CD4-positive, alpha-beta T cell treated with Interferon alpha-2 for 1 hour (primary cell): ENCODE measurements at regions not wholly inside any gene's neighbourhood (a gene's known extent, or its start where the extent isn't known, plus 50 kb on each side); places are given as distances from the start of the nearest gene placed in this dataset.
"Not testable (repeated sequence)": the region's sequence is repeated elsewhere in the genome, so short reads cannot be mapped to it uniquely, and the experiment has no call there.

Experiments used
- DNase-seq, 2 donors: peaks; one replicate each; pipeline ENCODE4 v3.0.0-alpha.2; 2020 to 2022

GRCh38 chr10:83678850-83679249 lies 460.5 kb upstream of the GHITM start:
- DNase-seq = no peak

GRCh38 chr10:83680470-83680891 lies 458.8 kb upstream of the GHITM start:
- DNase-seq = peak in 1 of 2 donors; percentile 31

- no peak for DNase-seq
Observed at GRCh38 chr10:83682414-83682813, 456.9 kb upstream of the GHITM start.

DNA sequence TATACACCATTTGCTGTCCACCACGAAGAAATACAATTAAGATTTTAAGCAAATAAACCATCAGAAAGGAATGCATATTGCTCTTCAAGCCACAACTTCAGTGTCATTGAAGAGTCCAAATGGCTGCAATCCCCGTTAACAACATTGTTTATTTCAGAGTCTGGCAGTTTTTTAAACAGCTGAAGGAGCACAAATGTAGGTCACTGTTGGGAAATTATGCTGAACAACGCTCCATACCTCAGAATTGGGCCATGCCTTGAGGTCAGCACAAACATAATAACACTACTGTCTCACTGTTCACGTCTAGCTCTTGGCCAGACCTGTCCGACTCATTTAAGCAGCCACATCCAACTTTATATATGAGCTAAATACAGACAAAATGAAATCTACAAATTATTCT lies 453.9 kb upstream of the GHITM start:
- no peak for DNase-seq

DNA sequence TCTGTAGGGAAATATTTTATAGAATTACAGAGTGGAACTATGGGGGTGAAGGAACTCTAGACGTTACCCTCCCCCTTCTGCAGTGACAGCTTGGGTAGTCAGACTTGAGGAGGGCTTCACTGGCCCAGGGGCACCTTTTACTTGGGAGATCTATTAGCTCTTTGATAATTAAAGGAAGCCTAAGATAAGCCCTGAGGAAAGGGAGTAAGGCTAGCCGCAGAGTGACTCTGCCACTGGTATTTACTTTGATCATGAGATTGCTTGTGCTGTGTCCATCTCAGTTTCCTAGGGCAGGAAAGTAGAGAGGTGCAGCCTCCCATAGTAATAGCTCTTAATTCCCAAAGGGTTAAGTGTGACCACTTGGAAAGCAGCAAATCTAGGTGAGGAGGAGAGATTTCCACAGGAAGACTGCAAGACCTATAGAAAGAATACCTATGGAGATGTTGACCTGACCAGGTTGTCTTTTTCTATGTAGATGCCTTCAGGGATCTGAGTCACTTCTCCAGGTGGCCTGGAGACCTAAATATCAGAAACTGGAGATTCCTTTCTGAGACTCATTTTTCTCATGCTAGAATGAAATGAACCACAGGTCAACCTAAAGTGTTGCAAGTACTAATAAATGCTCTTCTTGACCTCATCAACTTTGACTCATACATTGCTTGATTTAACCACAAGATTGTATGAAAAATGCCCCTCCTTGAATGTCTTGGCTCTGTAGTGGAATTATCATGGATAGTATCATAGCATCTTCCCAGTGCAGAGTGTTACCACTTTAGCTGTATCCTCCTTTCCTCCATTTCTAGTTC lies 447.3 kb upstream of the GHITM start:
- DNase-seq = no peak

DNA sequence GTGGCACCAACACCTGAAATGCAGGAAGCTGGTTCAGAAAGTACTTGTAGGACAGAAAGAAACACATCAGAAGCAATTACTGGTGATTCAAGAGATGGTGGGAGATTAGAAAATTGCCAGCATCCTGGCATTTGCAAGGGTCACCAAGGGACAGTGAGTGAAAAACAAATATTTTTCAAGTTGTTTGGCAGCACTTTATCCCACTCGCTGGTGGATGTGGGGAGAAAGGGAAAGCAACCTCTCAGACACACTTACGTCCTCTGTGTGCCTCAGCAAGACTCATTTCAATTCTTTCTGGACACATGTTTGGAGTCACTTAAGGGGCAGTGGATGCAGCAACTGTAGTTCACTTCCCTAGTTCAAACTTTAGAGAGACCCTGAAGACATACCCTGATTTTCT lies 440.4 kb upstream of the GHITM start:
- no peak for DNase-seq

GRCh38 chr10:83701799-83702198 lies 437.5 kb upstream of the GHITM start:
- DNase-seq = no peak

GRCh38 chr10:83702731-83703130 lies 436.6 kb upstream of the GHITM start:
- no peak for DNase-seq

- no peak for DNase-seq
Observed at GRCh38 chr10:83706120-83706519, 433.2 kb upstream of the GHITM start.

- DNase-seq = no peak
Observed at GRCh38 chr10:83706952-83707582, 432.2 kb upstream of the GHITM start.

- DNase-seq = no peak
Observed at GRCh38 chr10:83713423-83713822, 425.9 kb upstream of the GHITM start.

DNA sequence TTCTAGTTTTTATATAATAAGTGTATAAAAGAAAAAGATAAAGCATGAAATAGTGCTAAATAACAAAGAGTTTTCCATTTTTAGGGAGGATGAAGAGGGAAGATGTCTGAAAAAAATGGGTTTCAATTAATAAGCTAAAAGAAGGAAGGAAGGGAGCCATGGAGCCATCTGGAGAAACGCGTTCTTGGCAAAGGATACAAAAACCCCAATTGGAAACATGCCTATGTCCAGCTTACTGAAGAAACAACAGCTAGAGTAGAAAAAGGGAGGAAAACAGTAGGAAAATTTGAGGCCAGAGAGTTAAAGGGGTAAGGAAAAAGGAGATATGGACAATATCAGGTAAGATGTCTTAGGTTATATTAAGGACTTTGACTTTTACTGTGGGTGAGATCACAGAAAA lies 416.2 kb upstream of the GHITM start:
- no peak for DNase-seq

- no peak for DNase-seq
Observed at GRCh38 chr10:83724471-83725241, 414.7 kb upstream of the GHITM start.

- DNase-seq = no peak
Observed at GRCh38 chr10:83725567-83725966, 413.7 kb upstream of the GHITM start.

DNA sequence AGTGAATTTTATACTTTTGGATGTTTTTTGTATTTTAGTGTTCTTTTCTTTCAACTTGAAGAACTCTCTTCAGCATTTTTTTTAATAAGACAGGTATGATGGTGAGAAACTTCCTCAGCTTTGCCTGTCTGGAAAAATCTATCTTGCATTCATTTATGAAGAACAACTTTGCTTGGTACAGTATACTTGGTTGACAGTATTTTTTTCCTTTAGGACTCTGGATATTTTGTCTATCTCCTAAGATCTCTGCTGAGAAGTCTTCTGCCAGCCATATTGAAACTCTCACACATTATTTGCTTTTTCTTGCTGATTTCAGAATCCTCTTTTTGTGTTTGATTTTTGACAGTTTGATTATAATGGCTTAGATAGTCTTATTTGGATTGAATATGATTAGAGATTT lies 405.0 kb upstream of the GHITM start:
- no peak for DNase-seq

DNA sequence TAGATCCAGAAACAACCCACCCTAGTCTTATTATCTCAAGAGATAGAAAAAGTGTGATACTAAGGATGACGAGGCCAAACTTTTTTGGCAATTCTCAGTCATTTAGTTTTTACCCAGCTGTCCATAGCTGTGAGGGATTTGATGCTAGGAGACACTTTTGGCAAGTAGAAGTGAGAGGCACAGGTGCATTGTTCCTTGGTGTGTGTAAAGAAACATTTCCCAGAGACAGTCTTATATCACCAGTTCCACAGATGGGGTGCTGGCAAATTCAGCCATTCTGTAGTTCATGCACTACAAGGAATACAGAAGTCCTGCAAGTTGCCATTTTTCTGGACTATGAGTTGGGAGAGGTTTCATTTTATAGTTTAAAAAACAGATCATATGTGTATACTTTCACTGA lies 403.3 kb upstream of the GHITM start:
- DNase-seq = no peak

GRCh38 chr10:83750604-83751003 lies 388.7 kb upstream of the GHITM start:
- DNase-seq = no peak

- DNase-seq = no peak
Observed at GRCh38 chr10:83753490-83753889, 385.8 kb upstream of the GHITM start.

- DNase-seq = no peak
Observed at GRCh38 chr10:83754857-83755256, 384.5 kb upstream of the GHITM start.

DNA sequence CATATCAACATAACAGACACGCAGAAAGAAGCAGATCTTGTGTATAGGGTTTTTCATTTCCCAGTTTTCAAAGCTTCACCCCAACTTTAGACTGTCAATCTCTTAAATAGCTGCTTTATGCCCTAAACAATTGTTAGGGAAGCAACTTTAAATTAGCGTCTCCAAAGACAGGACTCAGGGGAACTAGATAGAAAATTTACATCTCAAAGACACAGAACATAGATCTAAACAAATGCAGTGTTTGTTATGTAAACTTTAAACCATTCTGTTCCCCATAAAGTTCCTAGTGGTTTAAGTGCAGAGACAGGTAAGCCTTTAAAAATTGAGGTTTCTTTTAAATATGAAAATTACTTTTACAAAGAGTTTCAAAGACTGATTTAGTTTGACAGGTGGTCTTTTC lies 379.2 kb upstream of the GHITM start:
- no peak for DNase-seq

DNA sequence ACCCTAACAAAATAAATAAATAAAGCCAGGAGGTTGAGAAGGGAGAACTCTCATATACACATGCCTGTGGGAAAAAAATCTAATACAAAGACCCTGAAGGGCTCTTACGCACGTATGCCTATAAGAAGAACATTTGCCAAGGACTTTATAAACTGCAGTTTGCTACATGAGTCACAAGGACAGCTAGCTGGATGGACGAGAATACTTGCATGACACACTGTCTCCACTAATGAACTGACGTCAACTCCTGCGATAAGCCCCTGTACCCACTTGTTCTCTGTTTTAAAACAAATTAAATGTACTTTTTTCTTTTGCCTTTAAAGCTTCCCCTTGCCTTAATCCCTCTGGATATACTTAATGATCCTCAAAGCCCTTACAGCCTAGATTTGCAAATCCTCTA lies 374.6 kb upstream of the GHITM start:
- no peak for DNase-seq

- DNase-seq = no peak
Observed at GRCh38 chr10:83765731-83766130, 373.6 kb upstream of the GHITM start.

- DNase-seq = no peak
Observed at GRCh38 chr10:83769281-83769820, 370.0 kb upstream of the GHITM start.

DNA sequence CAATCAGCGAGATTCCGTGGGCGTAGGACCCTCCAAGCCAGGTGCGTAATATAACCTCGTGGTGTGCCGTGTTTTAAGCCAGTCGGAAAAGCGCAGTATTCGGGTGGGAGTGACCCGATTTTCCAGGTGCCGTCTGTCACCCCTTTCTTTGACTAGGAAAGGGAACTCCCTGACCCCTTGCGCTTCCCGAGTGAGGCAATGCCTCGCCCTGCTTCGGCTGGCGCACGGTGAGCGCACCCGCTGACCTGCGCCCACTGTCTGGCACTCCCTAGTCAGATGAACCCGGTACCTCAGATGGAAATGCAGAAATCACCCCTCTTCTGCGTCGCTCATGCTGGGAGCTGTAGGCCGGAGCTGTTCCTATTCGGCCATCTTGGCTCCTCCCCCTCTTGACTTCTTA lies 352.6 kb upstream of the GHITM start:
- not testable (repeated sequence) for DNase-seq
